ENCODE measurements at regions not wholly inside any gene's neighbourhood (a gene's known extent, or its start where the extent isn't known, plus 50 kb on each side); places are given as distances from the start of the nearest gene placed in this dataset.

GRCh38 chr11:103656382-103656781, 380.1 kb upstream of the DDI1 start:
- TF ChIP-seq MYC (IDR thresholded peaks at IDR 0.05; ENCODE audit: low read depth, low read length) = no peak
- TF ChIP-seq CTCF (IDR thresholded peaks at IDR 0.05; ENCODE audit: extremely low read depth in 1 of 2, insufficient read depth in 1 of 2, low read depth in 1 of 2, low read length in 2 of 2) = no peak
- TF ChIP-seq FOS (IDR thresholded peaks at IDR 0.05; ENCODE audit: borderline replicate concordance, insufficient read depth, low read length) = no peak
